ENCODE measurements at regions not wholly inside any gene's neighbourhood (a gene's known extent, or its start where the extent isn't known, plus 50 kb on each side); places are given as distances from the start of the nearest gene placed in this dataset.
A peak's percentile ranks its signal among the peaks of the same experiment; 100 is the strongest.

DNA sequence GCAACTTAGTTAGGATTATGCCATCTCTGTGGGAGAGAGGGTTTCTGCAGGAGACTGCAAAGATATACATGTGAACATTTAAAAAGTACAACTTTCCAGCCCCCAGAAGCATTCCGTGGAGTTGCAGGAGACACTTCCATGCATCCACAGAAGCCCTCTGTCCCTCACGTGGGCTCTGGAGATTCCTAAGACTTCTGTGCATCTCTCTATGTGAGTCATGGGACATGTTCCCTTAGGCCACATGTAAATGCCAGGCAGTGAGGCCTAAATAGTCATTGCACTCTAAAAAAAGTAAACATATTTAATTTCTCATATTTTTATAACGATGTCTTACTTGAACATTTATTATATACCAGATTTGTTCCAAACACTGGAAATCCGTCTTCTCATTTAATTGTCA lies 126.5 kb upstream of the ROPN1 start:
- no peaks in the 10 kb centered on the region for H3K27me3 ChIP-seq (replicated peaks; ENCODE audit: insufficient read depth)
- DNase-seq (ENCODE audit: low spot score) (no peak), ATAC-seq (ENCODE audit: insufficient number of reproducible peaks, low FRiP score, low read depth) (no peak)
- no peaks in the 10 kb centered on the region for H3K9me3 ChIP-seq
- TF ChIP-seq, protein P1, sequence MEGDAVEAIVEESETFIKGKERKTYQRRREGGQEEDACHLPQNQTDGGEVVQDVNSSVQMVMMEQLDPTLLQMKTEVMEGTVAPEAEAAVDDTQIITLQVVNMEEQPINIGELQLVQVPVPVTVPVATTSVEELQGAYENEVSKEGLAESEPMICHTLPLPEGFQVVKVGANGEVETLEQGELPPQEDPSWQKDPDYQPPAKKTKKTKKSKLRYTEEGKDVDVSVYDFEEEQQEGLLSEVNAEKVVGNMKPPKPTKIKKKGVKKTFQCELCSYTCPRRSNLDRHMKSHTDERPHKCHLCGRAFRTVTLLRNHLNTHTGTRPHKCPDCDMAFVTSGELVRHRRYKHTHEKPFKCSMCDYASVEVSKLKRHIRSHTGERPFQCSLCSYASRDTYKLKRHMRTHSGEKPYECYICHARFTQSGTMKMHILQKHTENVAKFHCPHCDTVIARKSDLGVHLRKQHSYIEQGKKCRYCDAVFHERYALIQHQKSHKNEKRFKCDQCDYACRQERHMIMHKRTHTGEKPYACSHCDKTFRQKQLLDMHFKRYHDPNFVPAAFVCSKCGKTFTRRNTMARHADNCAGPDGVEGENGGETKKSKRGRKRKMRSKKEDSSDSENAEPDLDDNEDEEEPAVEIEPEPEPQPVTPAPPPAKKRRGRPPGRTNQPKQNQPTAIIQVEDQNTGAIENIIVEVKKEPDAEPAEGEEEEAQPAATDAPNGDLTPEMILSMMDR (IDR thresholded peaks at IDR 0.05): no peak
- peak overlapping the region; percentile 73 to 76 for H3K27ac ChIP-seq
- peaks cover 48 to 86% of the 10 kb centered on the region in 2 donors for H3K4me1 ChIP-seq (ENCODE audit: control insufficient read depth in 1 of 2, low read depth in 2 of 2)
- no peak overlapping the region for H3K4me3 ChIP-seq
- no peaks in the 10 kb centered on the region for H3K36me3 ChIP-seq

DNA sequence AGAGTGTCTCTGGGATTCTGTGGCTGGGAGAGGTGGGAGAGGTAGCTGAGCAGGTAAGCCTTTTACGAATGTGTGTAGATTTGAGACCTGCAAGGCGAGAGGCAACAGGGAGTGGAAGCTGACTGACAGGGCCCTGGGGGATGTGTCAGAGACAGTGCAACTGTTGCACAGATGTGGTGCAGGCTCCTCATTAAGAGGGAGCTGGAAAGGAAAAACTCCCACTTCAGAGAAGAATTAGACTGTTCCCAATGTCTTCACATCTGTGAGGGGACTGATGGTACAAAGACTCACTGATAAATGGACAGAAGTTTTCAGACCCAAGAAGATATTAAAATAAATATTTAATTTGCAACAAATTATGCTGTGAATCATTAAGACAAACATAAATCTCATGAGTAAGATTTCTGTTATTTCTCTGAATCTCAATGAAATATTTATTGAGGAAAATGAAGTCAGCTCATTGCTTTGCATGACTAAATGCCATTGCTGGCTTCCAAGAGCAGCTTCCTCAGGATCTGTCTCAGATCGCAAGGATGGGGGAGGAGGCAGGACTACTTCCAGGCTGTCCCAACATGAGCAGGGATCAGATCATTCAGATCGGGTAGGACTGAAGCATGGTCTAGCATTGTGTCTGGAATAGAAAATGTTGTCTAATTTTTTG lies 127.3 kb upstream of the ROPN1 start:
- TF ChIP-seq, protein P1 (IDR thresholded peaks at IDR 0.05): no peak
- no peak for ATAC-seq (ENCODE audit: insufficient number of reproducible peaks, low FRiP score, low read depth)
- Histone ChIP-seq H3K4me1 (ENCODE audit: control insufficient read depth in 1 of 2, low read depth in 2 of 2) (peaks cover 48 to 78% of the 10 kb centered on the region in 2 donors), H3K27me3 (replicated peaks; ENCODE audit: insufficient read depth) (no peaks in the 10 kb centered on the region), H3K27ac (peak overlapping the region; percentile 73 to 76), H3K4me3 (no peak overlapping the region), H3K9me3 (no peaks in the 10 kb centered on the region), H3K36me3 (no peaks in the 10 kb centered on the region)
- DNase-seq (ENCODE audit: low spot score): no peak

DNA sequence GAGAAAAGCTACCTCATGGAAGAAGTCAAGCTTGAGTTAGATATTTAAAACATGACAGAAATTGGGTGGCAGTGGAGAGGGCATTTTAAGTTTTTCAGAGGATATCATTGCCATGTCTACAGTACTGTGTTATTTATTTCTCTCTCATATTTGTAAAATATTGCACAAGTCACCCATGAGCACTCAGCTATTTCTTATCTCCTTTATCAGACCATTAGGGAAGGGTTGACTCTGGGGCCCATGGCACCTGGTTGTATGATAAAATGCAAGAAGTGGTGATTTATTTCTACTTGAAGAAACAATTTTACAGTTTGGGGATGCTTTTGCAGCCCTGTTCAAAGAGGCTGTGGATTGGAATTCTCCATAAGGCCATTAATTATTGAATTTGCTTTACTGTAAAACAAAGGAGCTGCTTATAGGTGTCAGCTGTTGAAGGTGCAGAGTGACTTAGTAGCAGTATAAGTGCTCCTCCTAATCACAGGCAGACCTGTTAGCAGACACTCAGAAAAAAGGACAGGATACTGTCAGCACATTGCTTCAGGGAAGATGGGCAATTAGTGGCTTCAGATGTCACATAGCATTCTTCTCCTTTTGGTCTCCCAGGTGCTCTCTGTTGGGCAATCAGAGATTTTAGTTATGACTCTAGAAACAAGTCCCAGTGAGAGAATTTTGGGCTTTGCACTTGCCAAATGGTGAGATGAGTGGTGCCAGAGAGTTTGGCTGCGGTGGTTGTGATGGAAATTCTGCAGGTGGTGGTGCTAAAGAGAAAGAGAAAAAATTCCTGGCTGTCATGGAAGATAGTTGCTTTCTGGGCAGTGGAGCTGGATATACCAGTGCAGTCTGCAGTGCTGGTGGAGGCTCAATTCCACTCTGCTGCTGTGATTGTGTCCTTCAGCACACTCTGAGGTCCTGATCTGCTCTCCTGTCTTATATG lies 129.7 kb upstream of the ROPN1 start:
- H3K27ac ChIP-seq: no peak overlapping the region
- no peaks in the 10 kb centered on the region for H3K36me3 ChIP-seq
- ATAC-seq (ENCODE audit: insufficient number of reproducible peaks, low FRiP score, low read depth): no peak
- no peaks in the 10 kb centered on the region for H3K27me3 ChIP-seq (replicated peaks; ENCODE audit: insufficient read depth)
- no peak overlapping the region for H3K4me3 ChIP-seq
- DNase-seq (ENCODE audit: low spot score): no peak
- H3K9me3 ChIP-seq: no peaks in the 10 kb centered on the region
- peaks cover 38 to 53% of the 10 kb centered on the region in 2 donors for H3K4me1 ChIP-seq (ENCODE audit: control insufficient read depth in 1 of 2, low read depth in 2 of 2)
- TF ChIP-seq, protein P1 (IDR thresholded peaks at IDR 0.05): no peak

DNA sequence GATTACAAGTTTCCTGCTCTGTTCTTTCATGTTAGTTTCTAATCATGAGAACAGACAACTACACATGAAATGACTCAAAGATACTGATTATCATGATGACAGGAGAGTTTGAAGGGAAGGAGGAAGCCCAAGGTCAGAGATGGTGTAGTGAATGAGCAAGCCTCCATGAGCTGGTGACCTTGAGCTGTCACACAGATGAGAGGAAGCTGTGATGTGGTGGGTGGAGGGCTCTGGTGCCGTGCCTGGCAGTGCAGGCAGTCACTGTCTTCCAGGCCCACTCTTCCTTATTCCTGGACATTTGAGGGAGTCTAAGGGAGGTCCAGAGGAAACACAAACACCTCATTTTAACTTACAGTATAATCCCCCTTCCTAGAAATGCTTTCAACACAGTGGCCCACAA lies 133.4 kb upstream of the ROPN1 start:
- H3K36me3 ChIP-seq: no peaks in the 10 kb centered on the region
- no peak for DNase-seq (ENCODE audit: low spot score)
- no peaks in the 10 kb centered on the region for H3K27me3 ChIP-seq (replicated peaks; ENCODE audit: insufficient read depth)
- no peak overlapping the region for H3K4me3 ChIP-seq
- no peak overlapping the region for H3K27ac ChIP-seq
- no peaks in the 10 kb centered on the region for H3K9me3 ChIP-seq
- TF ChIP-seq, protein P1 (IDR thresholded peaks at IDR 0.05): no peak
- ATAC-seq (ENCODE audit: insufficient number of reproducible peaks, low FRiP score, low read depth): no peak
- H3K4me1 ChIP-seq (ENCODE audit: control insufficient read depth in 1 of 2, low read depth in 2 of 2): peaks cover 8 to 35% of the 10 kb centered on the region in 2 donors

DNA sequence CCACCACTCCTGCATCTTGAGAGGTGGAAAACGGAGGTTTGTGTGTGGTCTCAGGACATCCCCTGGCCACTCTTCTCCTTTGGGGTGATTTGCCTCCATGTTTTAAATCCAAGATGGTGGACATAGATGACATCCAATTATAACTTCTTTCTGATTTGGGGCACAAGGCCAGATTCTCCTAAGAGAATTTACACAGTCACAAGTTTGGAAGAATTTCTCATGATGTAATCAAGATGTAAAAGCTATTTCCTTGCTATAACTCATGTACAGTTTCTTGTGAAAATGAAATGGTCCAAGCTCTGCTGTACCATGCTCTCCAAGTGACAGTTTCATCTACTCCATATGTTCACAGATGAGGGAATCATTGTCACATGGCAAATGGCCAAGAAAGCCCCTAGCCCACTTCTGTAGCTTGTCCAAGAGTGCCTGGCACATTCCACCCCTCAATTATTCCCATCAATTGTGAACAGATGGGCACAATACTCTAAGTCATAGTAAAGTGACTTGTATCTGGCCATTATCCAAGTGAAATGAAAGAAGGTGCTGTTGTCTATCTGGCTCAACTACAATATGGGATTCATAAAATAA lies 134.6 kb upstream of the ROPN1 start:
- H3K4me1 ChIP-seq (ENCODE audit: control insufficient read depth in 1 of 2, low read depth in 2 of 2): peaks cover 12 to 44% of the 10 kb centered on the region in 2 donors
- TF ChIP-seq, protein P1 (IDR thresholded peaks at IDR 0.05): no peak
- H3K36me3 ChIP-seq: no peaks in the 10 kb centered on the region
- H3K27ac ChIP-seq: no peak overlapping the region
- H3K27me3 ChIP-seq (replicated peaks; ENCODE audit: insufficient read depth): no peaks in the 10 kb centered on the region
- ATAC-seq (ENCODE audit: insufficient number of reproducible peaks, low FRiP score, low read depth) (no peak), DNase-seq (ENCODE audit: low spot score) (no peak)
- no peaks in the 10 kb centered on the region for H3K9me3 ChIP-seq
- H3K4me3 ChIP-seq: no peak overlapping the region
